Panc1 (cell line): ENCODE measurements at regions not wholly inside any gene's neighbourhood (a gene's known extent, or its start where the extent isn't known, plus 50 kb on each side); places are given as distances from the start of the nearest gene placed in this dataset.

Experiments used
- ATAC-seq: fragments of 200-7000 bp; cut with Tn5 transposase; 2 replicates; pipeline ENCODE4 v1.9.1; 2020; ENCODE audit warnings: mild to moderate bottlenecking, moderate library complexity
- BruUV-seq: library from RNA; stranded (reverse); fragments of 400-500 nt; replicated peaks from 2 replicates; lab custom pipeline; 2021; lab: Mats Ljungman, UMichigan
- CTCF ChIA-PET: fragments of 300-600 bp; sonication (Branson Sonifier 250); formaldehyde crosslinking; loops from one replicate; lab custom pipeline; 2022; ENCODE audit warnings: antibody characterized with exemption; lab: Charles Lee
- POLR2A ChIA-PET: fragments of 300-600 bp; sonication (Branson Sonifier 250); formaldehyde crosslinking; loops from one replicate; lab custom pipeline; 2022; ENCODE audit warnings: antibody characterized with exemption; lab: Charles Lee
- DNase-seq: peaks from one replicate; pipeline ENCODE4 v3.0.0-alpha.2; 2010; ENCODE audit warnings: low read depth, low spot score
- H3K27ac ChIP-seq: 2 replicates; pipeline ENCODE4 v1.5.1; 2011; ENCODE audit warnings: mild to moderate bottlenecking, low read length, inconsistent platforms
- H3K27me3 ChIP-seq: fragments of 200-500 bp; sonication (Bioruptor generic); 2 replicates; pipeline ENCODE4 v1.6.0; 2014; ENCODE audit warnings: low read length, inconsistent platforms; ENCODE audit not compliant: control insufficient read depth, insufficient read depth
- H3K36me3 ChIP-seq: fragments of 200-500 bp; sonication (Bioruptor generic); 2 replicates; pipeline ENCODE4 v1.5.1; 2014; ENCODE audit warnings: inconsistent platforms, mild to moderate bottlenecking, low read length, moderate library complexity; ENCODE audit not compliant: control insufficient read depth, insufficient read depth
- H3K4me1 ChIP-seq: 2 replicates; pipeline ENCODE4 v1.5.1; 2011; ENCODE audit warnings: inconsistent platforms, mild to moderate bottlenecking, low read length, moderate library complexity; ENCODE audit not compliant: control insufficient read depth, insufficient read depth
- H3K4me3 ChIP-seq, 2 experiments: 2 replicates each; pipeline ENCODE4 v1.5.1; 2011 to 2012; ENCODE audit warnings: low read depth in 2 of 2, low read length in 2 of 2, mild to moderate bottlenecking in 2 of 2, inconsistent platforms in 1 of 2, moderate library complexity in 1 of 2
- H3K9me3 ChIP-seq: fragments of 200-500 bp; sonication (Bioruptor generic); 2 replicates; pipeline ENCODE4 v1.5.1; 2014; ENCODE audit warnings: low read depth, mild to moderate bottlenecking, inconsistent platforms, low read length, moderate library complexity; ENCODE audit not compliant: control insufficient read depth, insufficient read depth
- CTCF ChIP-seq: fragments of 450-650 bp; IDR thresholded peaks from 2 replicates; pipeline ENCODE4 v1.5.1; 2017; ENCODE audit warnings: mild to moderate bottlenecking
- POLR2AphosphoS5 ChIP-seq: IDR thresholded peaks from 2 replicates; pipeline ENCODE4 v1.6.1; 2012; ENCODE audit warnings: mild to moderate bottlenecking, low read depth, low read length, moderate library complexity
- REST ChIP-seq, 2 experiments: IDR thresholded peaks; 2 replicates each; pipeline ENCODE4 v1.6.1; 2011 to 2012; ENCODE audit warnings: low read depth in 2 of 2, control low read depth in 1 of 2, low read length in 1 of 2, mild to moderate bottlenecking in 1 of 2, moderate library complexity in 1 of 2; ENCODE audit not compliant: insufficient read depth in 1 of 2
- SIN3A ChIP-seq: IDR thresholded peaks from 2 replicates; pipeline ENCODE4 v1.6.1; 2012; ENCODE audit warnings: low read depth, mild to moderate bottlenecking, low read length, moderate library complexity, borderline replicate concordance; ENCODE audit not compliant: insufficient read depth
- TCF7L2 ChIP-seq: IDR thresholded peaks from 2 replicates; pipeline ENCODE4 v1.6.1; 2011; ENCODE audit warnings: mild to moderate bottlenecking, low read depth, low read length, inconsistent platforms
- in situ Hi-C: cut with HindIII; loops from 2 replicates; pipeline ENCODE4 v1.10.0; 2016; ENCODE audit warnings: low sequenced_read_pairs, low pct_unique_long_range_greater_than_20kb
- intact Hi-C: fragments of 100-400 bp; cut with micrococcal nuclease; formaldehyde crosslinking; loops from one replicate; pipeline ENCODE4 v1.10.0; 2022; ENCODE audit not compliant: unreplicated experiment

GRCh38 chr10:125227546-125227945, 67.2 kb upstream of the CTBP2 start:
- ChIA-PET CTCF (no interaction called here), POLR2A (no interaction called here)
- ATAC-seq: no peak
- no peak overlapping the region for H3K27ac ChIP-seq
- BruUV-seq: no TSS peak
- H3K36me3 ChIP-seq: no peaks in the 10 kb centered on the region
- peaks cover 3% of the 10 kb centered on the region; the same call in 1 of the 2 replicates for H3K4me1 ChIP-seq
- in situ Hi-C loops: no loop called here
- DNase-seq: no peak
- H3K9me3 ChIP-seq: no peaks in the 10 kb centered on the region
- intact Hi-C loops: no loop called here
- H3K4me3 ChIP-seq: no peak overlapping the region
- no peak for TF ChIP-seq CTCF
- TF ChIP-seq TCF7L2: no peak
- TF ChIP-seq REST (IDR thresholded peaks at IDR 0.05; ENCODE audit: insufficient read depth in 1 of 2, low read depth in 2 of 2, low read length in 1 of 2): no peak
- no peak for TF ChIP-seq POLR2AphosphoS5
- TF ChIP-seq SIN3A: no peak
- H3K27me3 ChIP-seq: no peaks in the 10 kb centered on the region

GRCh38 chr10:125226823-125227222, 66.5 kb upstream of the CTBP2 start:
- no peak for ATAC-seq
- H3K36me3 ChIP-seq: no peaks in the 10 kb centered on the region
- no TSS peak for BruUV-seq
- in situ Hi-C loops: no loop called here
- CTCF ChIA-PET: no interaction called here
- POLR2A ChIA-PET: no interaction called here
- no peak for DNase-seq
- peaks cover 3% of the 10 kb centered on the region; the same call in 1 of the 2 replicates for H3K4me1 ChIP-seq
- H3K27me3 ChIP-seq: no peaks in the 10 kb centered on the region
- H3K4me3 ChIP-seq: no peak overlapping the region
- no peak overlapping the region for H3K27ac ChIP-seq
- intact Hi-C loops: no loop called here
- TF ChIP-seq POLR2AphosphoS5: no peak
- TF ChIP-seq SIN3A: no peak
- TF ChIP-seq TCF7L2: no peak
- no peak for TF ChIP-seq CTCF
- no peak for TF ChIP-seq REST (IDR thresholded peaks at IDR 0.05; ENCODE audit: insufficient read depth in 1 of 2, low read depth in 2 of 2, low read length in 1 of 2)
- no peaks in the 10 kb centered on the region for H3K9me3 ChIP-seq
